ENCODE measurements at regions not wholly inside any gene's neighbourhood (a gene's known extent, or its start where the extent isn't known, plus 50 kb on each side); places are given as distances from the start of the nearest gene placed in this dataset.

DNA sequence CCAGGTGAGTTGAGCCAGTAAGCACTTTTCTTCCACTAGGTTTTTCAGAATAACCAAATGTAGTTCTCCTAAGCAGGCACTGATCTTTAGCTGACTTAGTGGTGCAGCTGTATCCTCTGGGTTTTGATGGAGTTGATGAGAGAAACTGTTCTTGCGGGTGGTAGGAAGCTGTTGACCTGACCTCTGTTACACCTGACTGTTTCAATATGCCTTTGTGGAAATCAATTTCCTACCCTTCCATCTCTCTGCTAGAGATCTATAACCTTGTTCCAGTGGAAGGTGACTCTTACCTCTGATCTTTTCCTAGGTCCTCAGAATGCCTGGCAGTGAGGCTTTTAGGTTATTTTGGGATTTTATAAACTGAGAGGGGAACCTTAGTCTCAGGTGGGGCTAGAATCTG lies 51.6 kb upstream of the MACF1 start:
- dilution Hi-C loops (cut with MboI; ENCODE audit: extremely low pct_ligation_motif_present, low sequenced_read_pairs) = no loop called here
- Histone ChIP-seq H3K4me1 (ENCODE audit: control insufficient read depth, extremely low read depth, insufficient read depth, low read length) (peaks cover 48% of the 10 kb centered on the region), H3K79me2 (ENCODE audit: control insufficient read depth, insufficient read depth, low read length) (peaks cover 92% of the 10 kb centered on the region), H3K36me3 (ENCODE audit: control insufficient read depth in 2 of 2, extremely low read depth in 1 of 2, insufficient read depth in 2 of 2, low read length in 2 of 2) (peaks cover 0 to 10% of the 10 kb centered on the region in 2 experiments), H2AFZ (ENCODE audit: control insufficient read depth, low read length) (no peak overlapping the region), H3K9me3 (ENCODE audit: control insufficient read depth, low read depth, low read length) (no peaks in the 10 kb centered on the region), H4K20me1 (ENCODE audit: control insufficient read depth, extremely low read depth, insufficient read depth, low read length) (peaks cover 7% of the 10 kb centered on the region), H3K27ac (ENCODE audit: control insufficient read depth, insufficient read depth, low read length) (no peak overlapping the region), H3K27me3 (ENCODE audit: control insufficient read depth, extremely low read depth, insufficient read depth, low read length) (no peaks in the 10 kb centered on the region), H3K4me3 (ENCODE audit: control insufficient read depth in 2 of 3, extremely low read depth in 1 of 3, insufficient read depth in 2 of 3, low read depth in 1 of 3, low read length in 3 of 3) (no peak overlapping the region), H3K9me1 (ENCODE audit: control insufficient read depth, extremely low read depth, insufficient read depth, low read length) (peaks cover 5% of the 10 kb centered on the region), H3K9ac (ENCODE audit: control insufficient read depth, extremely low read depth, insufficient read depth, low read length) (no peak overlapping the region), H3K4me2 (ENCODE audit: control insufficient read depth, extremely low read depth, insufficient read depth, low read depth, low read length) (no peak overlapping the region)
- DNase-seq (ENCODE audit: low read depth, low spot score) = no peak
- no peak for FAIRE-seq
- TF ChIP-seq, protein P1, sequence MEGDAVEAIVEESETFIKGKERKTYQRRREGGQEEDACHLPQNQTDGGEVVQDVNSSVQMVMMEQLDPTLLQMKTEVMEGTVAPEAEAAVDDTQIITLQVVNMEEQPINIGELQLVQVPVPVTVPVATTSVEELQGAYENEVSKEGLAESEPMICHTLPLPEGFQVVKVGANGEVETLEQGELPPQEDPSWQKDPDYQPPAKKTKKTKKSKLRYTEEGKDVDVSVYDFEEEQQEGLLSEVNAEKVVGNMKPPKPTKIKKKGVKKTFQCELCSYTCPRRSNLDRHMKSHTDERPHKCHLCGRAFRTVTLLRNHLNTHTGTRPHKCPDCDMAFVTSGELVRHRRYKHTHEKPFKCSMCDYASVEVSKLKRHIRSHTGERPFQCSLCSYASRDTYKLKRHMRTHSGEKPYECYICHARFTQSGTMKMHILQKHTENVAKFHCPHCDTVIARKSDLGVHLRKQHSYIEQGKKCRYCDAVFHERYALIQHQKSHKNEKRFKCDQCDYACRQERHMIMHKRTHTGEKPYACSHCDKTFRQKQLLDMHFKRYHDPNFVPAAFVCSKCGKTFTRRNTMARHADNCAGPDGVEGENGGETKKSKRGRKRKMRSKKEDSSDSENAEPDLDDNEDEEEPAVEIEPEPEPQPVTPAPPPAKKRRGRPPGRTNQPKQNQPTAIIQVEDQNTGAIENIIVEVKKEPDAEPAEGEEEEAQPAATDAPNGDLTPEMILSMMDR (optimal IDR thresholded peaks at IDR 0.05 in 1 of 3, IDR thresholded peaks at IDR 0.05 in 1 of 3, conservative IDR thresholded peaks at IDR 0.05 in 1 of 3; ENCODE audit: extremely low read depth in 1 of 3, insufficient read depth in 2 of 3, low read length in 3 of 3) = no peak
- no peak for TF ChIP-seq EZH2 (IDR thresholded peaks at IDR 0.05; ENCODE audit: low read length)

DNA sequence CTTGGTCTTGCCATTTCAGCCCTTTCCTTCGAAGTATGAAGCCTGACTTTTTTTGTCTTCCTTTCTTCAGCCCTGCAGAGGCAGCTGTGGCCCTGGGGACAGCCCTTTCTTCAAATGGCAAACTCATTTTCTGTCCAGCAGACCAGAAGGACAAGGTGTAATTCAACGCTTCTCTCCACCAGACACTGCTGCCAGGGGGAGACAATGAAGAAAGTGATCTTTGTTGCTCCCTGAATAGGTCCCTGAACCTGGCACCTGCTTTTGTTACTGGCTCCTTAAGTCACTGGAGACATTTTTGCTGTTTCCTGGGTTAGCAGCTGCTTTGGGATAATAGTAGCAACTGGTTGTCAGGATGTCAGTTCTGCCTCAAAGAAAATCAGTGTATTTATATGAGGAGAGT lies 50.8 kb upstream of the MACF1 start:
- Histone ChIP-seq H3K9ac (ENCODE audit: control insufficient read depth, extremely low read depth, insufficient read depth, low read length) (peak overlapping the region; percentile 38), H3K4me1 (ENCODE audit: control insufficient read depth, extremely low read depth, insufficient read depth, low read length) (peaks cover 56% of the 10 kb centered on the region), H3K27ac (ENCODE audit: control insufficient read depth, insufficient read depth, low read length) (peak overlapping the region; percentile 83)

More for the DNA sequence above, 50.8 kb upstream of the MACF1 start:
- H4K20me1 ChIP-seq (ENCODE audit: control insufficient read depth, extremely low read depth, insufficient read depth, low read length) = peaks cover 7% of the 10 kb centered on the region
- FAIRE-seq = no peak
- TF ChIP-seq EZH2 (IDR thresholded peaks at IDR 0.05; ENCODE audit: low read length) = no peak
- TF ChIP-seq, protein P1 (optimal IDR thresholded peaks at IDR 0.05 in 1 of 3, IDR thresholded peaks at IDR 0.05 in 1 of 3, conservative IDR thresholded peaks at IDR 0.05 in 1 of 3; ENCODE audit: extremely low read depth in 1 of 3, insufficient read depth in 2 of 3, low read length in 3 of 3) = no peak
- H3K4me3 ChIP-seq (ENCODE audit: control insufficient read depth in 2 of 3, extremely low read depth in 1 of 3, insufficient read depth in 2 of 3, low read depth in 1 of 3, low read length in 3 of 3) = no peak overlapping the region
- H3K4me2 ChIP-seq (ENCODE audit: control insufficient read depth, extremely low read depth, insufficient read depth, low read depth, low read length) = peak overlapping the region; percentile 68
- H2AFZ ChIP-seq (ENCODE audit: control insufficient read depth, low read length) = no peak overlapping the region
- no peaks in the 10 kb centered on the region for H3K27me3 ChIP-seq (ENCODE audit: control insufficient read depth, extremely low read depth, insufficient read depth, low read length)
- peaks cover 0 to 10% of the 10 kb centered on the region in 2 experiments for H3K36me3 ChIP-seq (ENCODE audit: control insufficient read depth in 2 of 2, extremely low read depth in 1 of 2, insufficient read depth in 2 of 2, low read length in 2 of 2)
- H3K9me3 ChIP-seq (ENCODE audit: control insufficient read depth, low read depth, low read length) = no peaks in the 10 kb centered on the region
- peaks cover 7% of the 10 kb centered on the region for H3K9me1 ChIP-seq (ENCODE audit: control insufficient read depth, extremely low read depth, insufficient read depth, low read length)
- no peak for DNase-seq (ENCODE audit: low read depth, low spot score)
- peaks cover 93% of the 10 kb centered on the region for H3K79me2 ChIP-seq (ENCODE audit: control insufficient read depth, insufficient read depth, low read length)
- dilution Hi-C loops (cut with MboI; ENCODE audit: extremely low pct_ligation_motif_present, low sequenced_read_pairs) = no loop called here
